ENCODE measurements at regions not wholly inside any gene's neighbourhood (a gene's known extent, or its start where the extent isn't known, plus 50 kb on each side); places are given as distances from the start of the nearest gene placed in this dataset.

GRCh38 chr10:29856295-29856694 lies 203.1 kb downstream of the JCAD start:
- no peak for DNase-seq (ENCODE audit: low read depth)

- no peak for DNase-seq (ENCODE audit: low read depth)
These were observed 205.5 kb downstream of the JCAD start for GRCh38 chr10:29853913-29854312.

GRCh38 chr10:29851241-29851640 lies 208.1 kb downstream of the JCAD start:
- no peak for DNase-seq (ENCODE audit: low read depth)

- no peak for DNase-seq (ENCODE audit: low read depth)
These were observed 209.0 kb downstream of the JCAD start for GRCh38 chr10:29850371-29850770.

- DNase-seq (ENCODE audit: low read depth) = no peak
These were observed 209.5 kb downstream of the JCAD start for GRCh38 chr10:29849886-29850285.

- DNase-seq (ENCODE audit: low read depth) = peak; percentile 44
These were observed 210.1 kb downstream of the JCAD start for GRCh38 chr10:29849126-29849833.

GRCh38 chr10:29846881-29847280 lies 212.1 kb upstream of the SVIL start:
- DNase-seq (ENCODE audit: low read depth) = no peak

GRCh38 chr10:29845166-29845565 lies 210.4 kb upstream of the SVIL start:
- DNase-seq (ENCODE audit: low read depth) = no peak

- no peak for DNase-seq (ENCODE audit: low read depth)
These were observed 208.4 kb upstream of the SVIL start for GRCh38 chr10:29843143-29843542.

GRCh38 chr10:29841724-29842649 lies 207.2 kb upstream of the SVIL start:
- DNase-seq (ENCODE audit: low read depth) = no peak

GRCh38 chr10:29840516-29841276 lies 205.9 kb upstream of the SVIL start:
- no peak for DNase-seq (ENCODE audit: low read depth)

- no peak for DNase-seq (ENCODE audit: low read depth)
These were observed 205.2 kb upstream of the SVIL start for GRCh38 chr10:29839826-29840515.

- no peak for DNase-seq (ENCODE audit: low read depth)
These were observed 203.8 kb upstream of the SVIL start for GRCh38 chr10:29838539-29838938.

GRCh38 chr10:29837586-29837985 lies 202.8 kb upstream of the SVIL start:
- DNase-seq (ENCODE audit: low read depth) = no peak

- DNase-seq (ENCODE audit: low read depth) = no peak
These were observed 201.6 kb upstream of the SVIL start for GRCh38 chr10:29836396-29836795.

- no peak for DNase-seq (ENCODE audit: low read depth)
These were observed 200.3 kb upstream of the SVIL start for GRCh38 chr10:29835055-29835454.

- no peak for DNase-seq (ENCODE audit: low read depth)
These were observed 196.1 kb upstream of the SVIL start for GRCh38 chr10:29830531-29831512.

- DNase-seq (ENCODE audit: low read depth) = no peak
These were observed 195.0 kb upstream of the SVIL start for GRCh38 chr10:29829776-29830175.

GRCh38 chr10:29828956-29829355 lies 194.2 kb upstream of the SVIL start:
- no peak for DNase-seq (ENCODE audit: low read depth)

- no peak for DNase-seq (ENCODE audit: low read depth)
These were observed 193.7 kb upstream of the SVIL start for GRCh38 chr10:29828440-29828894.

GRCh38 chr10:29827512-29827911 lies 192.7 kb upstream of the SVIL start:
- no peak for DNase-seq (ENCODE audit: low read depth)
